ENCODE measurements at regions not wholly inside any gene's neighbourhood (a gene's known extent, or its start where the extent isn't known, plus 50 kb on each side); places are given as distances from the start of the nearest gene placed in this dataset.

DNA sequence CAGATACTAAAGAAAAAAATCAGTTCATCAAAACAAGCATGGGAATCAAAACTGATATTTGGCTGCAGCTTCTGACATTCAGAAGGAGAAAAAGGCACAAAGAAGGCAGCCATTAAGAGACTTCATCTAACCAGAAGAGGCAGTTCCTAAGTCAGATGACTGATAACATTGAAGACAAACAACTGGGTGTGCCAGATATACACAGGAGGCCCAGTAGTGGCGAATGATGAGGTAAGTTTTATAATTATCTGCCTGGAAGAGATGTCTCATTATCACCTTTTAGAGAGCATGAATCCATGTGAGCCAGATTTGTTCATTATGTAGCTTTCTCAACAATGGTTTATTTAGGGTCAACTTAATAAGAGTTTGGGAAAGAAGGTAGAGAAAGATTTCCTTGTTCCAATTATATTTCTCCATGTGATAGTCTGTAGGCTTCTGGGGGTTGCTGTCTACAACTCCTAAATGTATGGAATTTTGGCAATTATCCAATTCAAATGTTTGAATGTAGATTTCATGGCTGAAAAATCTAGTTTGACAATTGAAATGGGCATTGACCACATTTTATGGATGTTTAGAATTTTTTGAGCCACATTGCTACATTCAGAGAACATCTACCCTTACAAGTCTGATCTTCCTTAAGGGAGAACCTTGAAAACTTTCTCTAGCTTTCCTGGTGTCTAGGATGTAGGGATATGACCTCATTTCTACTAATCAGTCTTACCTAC, 50.4 kb upstream of the RASGRF1 start:
- DNase-seq (ENCODE audit: low read depth, low spot score), result no peak
- TF ChIP-seq, protein P1, sequence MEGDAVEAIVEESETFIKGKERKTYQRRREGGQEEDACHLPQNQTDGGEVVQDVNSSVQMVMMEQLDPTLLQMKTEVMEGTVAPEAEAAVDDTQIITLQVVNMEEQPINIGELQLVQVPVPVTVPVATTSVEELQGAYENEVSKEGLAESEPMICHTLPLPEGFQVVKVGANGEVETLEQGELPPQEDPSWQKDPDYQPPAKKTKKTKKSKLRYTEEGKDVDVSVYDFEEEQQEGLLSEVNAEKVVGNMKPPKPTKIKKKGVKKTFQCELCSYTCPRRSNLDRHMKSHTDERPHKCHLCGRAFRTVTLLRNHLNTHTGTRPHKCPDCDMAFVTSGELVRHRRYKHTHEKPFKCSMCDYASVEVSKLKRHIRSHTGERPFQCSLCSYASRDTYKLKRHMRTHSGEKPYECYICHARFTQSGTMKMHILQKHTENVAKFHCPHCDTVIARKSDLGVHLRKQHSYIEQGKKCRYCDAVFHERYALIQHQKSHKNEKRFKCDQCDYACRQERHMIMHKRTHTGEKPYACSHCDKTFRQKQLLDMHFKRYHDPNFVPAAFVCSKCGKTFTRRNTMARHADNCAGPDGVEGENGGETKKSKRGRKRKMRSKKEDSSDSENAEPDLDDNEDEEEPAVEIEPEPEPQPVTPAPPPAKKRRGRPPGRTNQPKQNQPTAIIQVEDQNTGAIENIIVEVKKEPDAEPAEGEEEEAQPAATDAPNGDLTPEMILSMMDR (IDR thresholded peaks at IDR 0.05; ENCODE audit: insufficient read depth, low read length, missing control alignments), result no peak
- POLR2A ChIA-PET, result no interaction called here
- no peak overlapping the region for H3K4me3 ChIP-seq (ENCODE audit: low read depth, low read length)
- CTCF ChIA-PET, result interaction anchor here (0.6 kb wide), 1 partner anchor 88 kb away, joined by 3 read pairs; no protein-coding TSS in a partner anchor

All from AG04449 (cell line).